Caco-2 (cell line): ENCODE measurements at regions not wholly inside any gene's neighbourhood (a gene's known extent, or its start where the extent isn't known, plus 50 kb on each side); places are given as distances from the start of the nearest gene placed in this dataset.

Experiments used
- BruUV-seq: library from RNA; stranded (reverse); fragments of 400-500 nt; replicated peaks from 2 replicates; lab custom pipeline; 2021; lab: Mats Ljungman, UMichigan
- CTCF ChIA-PET: fragments of 300-600 bp; sonication (Branson Sonifier 250); formaldehyde crosslinking; loops from one replicate; lab custom pipeline; 2022; ENCODE audit warnings: antibody characterized with exemption; lab: Charles Lee
- POLR2A ChIA-PET: fragments of 300-600 bp; sonication (Branson Sonifier 250); formaldehyde crosslinking; loops from one replicate; lab custom pipeline; 2022; ENCODE audit warnings: antibody characterized with exemption; lab: Charles Lee
- DNase-seq, 2 experiments: peaks; one replicate each; pipeline versions ENCODE4 v3.0.0 to v3.0.0-alpha.2; 2020 to 2022
- H3K27me3 ChIP-seq: replicated peaks from 2 replicates; pipeline ENCODE4 v1.6.0; 2011; ENCODE audit warnings: low read length; ENCODE audit not compliant: control insufficient read depth, insufficient read depth
- H3K36me3 ChIP-seq: 2 replicates; pipeline ENCODE4 v1.5.1; 2011; ENCODE audit warnings: low read length; ENCODE audit not compliant: control insufficient read depth, insufficient read depth
- H3K4me1 ChIP-seq: fragments of 250-450 bp; sonication (Bioruptor Pico); 2 replicates; pipeline ENCODE4 v1.5.1; 2020; ENCODE audit warnings: mild to moderate bottlenecking
- H3K4me3 ChIP-seq: 2 replicates; pipeline ENCODE4 v1.5.1; 2011; ENCODE audit warnings: low read depth, mild to moderate bottlenecking, control low read depth, low read length
- H3K9me3 ChIP-seq: fragments of 250-450 bp; sonication (Bioruptor Pico); 2 replicates; pipeline ENCODE4 v1.5.1; 2020; ENCODE audit warnings: mild to moderate bottlenecking, moderate library complexity
- H3K27ac Mint-ChIP-seq: one replicate; pipeline ENCODE4 v1.8.0; 2022; ENCODE audit warnings: mixed read lengths; ENCODE audit not compliant: unreplicated experiment
- H3K27me3 Mint-ChIP-seq: one replicate; pipeline ENCODE4 v1.8.0; 2022; ENCODE audit warnings: mixed read lengths; ENCODE audit not compliant: insufficient read depth, unreplicated experiment
- H3K36me3 Mint-ChIP-seq: one replicate; pipeline ENCODE4 v1.8.0; 2022; ENCODE audit warnings: mild to moderate bottlenecking, mixed read lengths; ENCODE audit not compliant: insufficient read depth, unreplicated experiment
- H3K4me1 Mint-ChIP-seq: one replicate; pipeline ENCODE4 v1.8.0; 2022; ENCODE audit warnings: low read depth, mixed read lengths; ENCODE audit not compliant: unreplicated experiment
- H3K4me3 Mint-ChIP-seq: one replicate; pipeline ENCODE4 v1.8.0; 2022; ENCODE audit warnings: mild to moderate bottlenecking, moderate library complexity, mixed read lengths; ENCODE audit not compliant: unreplicated experiment
- H3K9me3 Mint-ChIP-seq: one replicate; pipeline ENCODE4 v1.8.0; 2022; ENCODE audit warnings: mixed read lengths; ENCODE audit not compliant: unreplicated experiment
- intact Hi-C: fragments of 100-400 bp; cut with micrococcal nuclease; formaldehyde crosslinking; loops from one replicate; pipeline ENCODE4 v1.10.0; 2022; ENCODE audit not compliant: unreplicated experiment
- TF ChIP-seq, protein P1 (sequence below), 2 experiments: fragments of 200-600 bp in 1 of 2; IDR thresholded peaks; 1 replicate in 1 of 2; 2 replicates in 1 of 2; pipeline versions ENCODE4 v1.5.1 to v1.8.0; 2011 to 2022; ENCODE audit warnings: antibody characterized with exemption in 1 of 2, control low read depth in 1 of 2, inconsistent platforms in 1 of 2, low read depth in 1 of 2, low read length in 1 of 2, mild to moderate bottlenecking in 1 of 2, moderate library complexity in 1 of 2; ENCODE audit not compliant: insufficient read depth in 1 of 2, severe bottlenecking in 1 of 2, unreplicated experiment in 1 of 2

DNA sequence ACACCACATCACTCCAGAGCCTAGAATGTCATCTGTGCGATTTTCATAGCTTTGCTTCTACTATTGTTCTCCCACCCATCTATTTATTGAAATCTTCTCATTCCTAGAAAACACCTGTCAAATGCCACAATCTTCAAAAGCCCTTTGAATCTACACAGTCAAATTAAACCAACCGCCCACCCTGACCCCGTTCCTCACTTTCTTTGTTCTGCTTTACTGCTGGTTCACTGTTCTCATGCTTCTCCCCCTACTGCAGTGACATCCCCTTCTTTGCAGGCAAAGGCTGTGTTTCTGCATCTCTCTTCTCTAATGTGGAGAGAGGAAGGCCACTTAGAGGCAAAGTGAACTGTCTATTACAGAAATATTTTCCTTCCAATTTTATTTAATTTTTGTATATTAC is 152.4 kb upstream of the NEBL start:
- ChIA-PET CTCF (no interaction called here), POLR2A (no interaction called here)
- H3K9me3 Mint-ChIP-seq: peaks cover 8% of the 10 kb centered on the region
- TF ChIP-seq, protein P1, sequence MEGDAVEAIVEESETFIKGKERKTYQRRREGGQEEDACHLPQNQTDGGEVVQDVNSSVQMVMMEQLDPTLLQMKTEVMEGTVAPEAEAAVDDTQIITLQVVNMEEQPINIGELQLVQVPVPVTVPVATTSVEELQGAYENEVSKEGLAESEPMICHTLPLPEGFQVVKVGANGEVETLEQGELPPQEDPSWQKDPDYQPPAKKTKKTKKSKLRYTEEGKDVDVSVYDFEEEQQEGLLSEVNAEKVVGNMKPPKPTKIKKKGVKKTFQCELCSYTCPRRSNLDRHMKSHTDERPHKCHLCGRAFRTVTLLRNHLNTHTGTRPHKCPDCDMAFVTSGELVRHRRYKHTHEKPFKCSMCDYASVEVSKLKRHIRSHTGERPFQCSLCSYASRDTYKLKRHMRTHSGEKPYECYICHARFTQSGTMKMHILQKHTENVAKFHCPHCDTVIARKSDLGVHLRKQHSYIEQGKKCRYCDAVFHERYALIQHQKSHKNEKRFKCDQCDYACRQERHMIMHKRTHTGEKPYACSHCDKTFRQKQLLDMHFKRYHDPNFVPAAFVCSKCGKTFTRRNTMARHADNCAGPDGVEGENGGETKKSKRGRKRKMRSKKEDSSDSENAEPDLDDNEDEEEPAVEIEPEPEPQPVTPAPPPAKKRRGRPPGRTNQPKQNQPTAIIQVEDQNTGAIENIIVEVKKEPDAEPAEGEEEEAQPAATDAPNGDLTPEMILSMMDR (IDR thresholded peaks at IDR 0.05; ENCODE audit: insufficient read depth in 1 of 2, low read depth in 1 of 2, low read length in 1 of 2, severe bottlenecking in 1 of 2, unreplicated experiment in 1 of 2): no peak
- no peak overlapping the region for H3K4me3 Mint-ChIP-seq
- Histone ChIP-seq H3K27me3 (no peaks in the 10 kb centered on the region), H3K9me3 (no peaks in the 10 kb centered on the region; the same call in 1 of the 2 replicates), H3K4me3 (no peak overlapping the region), H3K4me1 (no peaks in the 10 kb centered on the region), H3K36me3 (no peaks in the 10 kb centered on the region)
- no peak overlapping the region for H3K27ac Mint-ChIP-seq
- intact Hi-C loops: no loop called here
- no peaks in the 10 kb centered on the region for H3K4me1 Mint-ChIP-seq
- H3K36me3 Mint-ChIP-seq: no peaks in the 10 kb centered on the region
- no peak for DNase-seq
- BruUV-seq: no TSS peak
- no peaks in the 10 kb centered on the region for H3K27me3 Mint-ChIP-seq

DNA sequence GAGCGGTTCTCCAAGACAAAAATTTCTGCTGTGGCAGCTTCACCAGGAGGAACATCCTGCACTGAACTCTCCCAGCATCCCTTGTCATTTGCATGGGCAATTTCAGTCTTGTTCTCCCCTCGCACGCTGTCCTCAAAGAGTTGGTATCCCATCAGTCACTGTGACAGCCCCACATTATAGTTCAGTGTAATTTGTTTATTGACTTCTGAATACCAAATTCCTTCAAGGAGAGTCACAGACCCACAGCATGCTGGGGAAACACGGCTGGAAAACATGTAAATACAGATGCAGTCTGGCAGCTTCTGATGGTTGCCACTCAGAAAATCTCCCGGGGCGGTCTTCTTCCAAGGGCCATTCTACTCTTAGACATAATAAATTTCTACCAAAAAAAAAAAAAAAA is 151.0 kb upstream of the NEBL start:
- no peaks in the 10 kb centered on the region for H3K4me1 Mint-ChIP-seq
- no peaks in the 10 kb centered on the region for H3K27me3 Mint-ChIP-seq
- no peak for DNase-seq
- Histone ChIP-seq H3K4me3 (no peak overlapping the region), H3K9me3 (no peaks in the 10 kb centered on the region; the same call in 1 of the 2 replicates), H3K27me3 (no peaks in the 10 kb centered on the region), H3K4me1 (no peaks in the 10 kb centered on the region), H3K36me3 (no peaks in the 10 kb centered on the region)
- TF ChIP-seq, protein P1 (IDR thresholded peaks at IDR 0.05; ENCODE audit: insufficient read depth in 1 of 2, low read depth in 1 of 2, low read length in 1 of 2, severe bottlenecking in 1 of 2, unreplicated experiment in 1 of 2): no peak
- H3K4me3 Mint-ChIP-seq: no peak overlapping the region
- H3K36me3 Mint-ChIP-seq: no peaks in the 10 kb centered on the region
- intact Hi-C loops: no loop called here
- ChIA-PET POLR2A (no interaction called here), CTCF (no interaction called here)
- no peak overlapping the region for H3K27ac Mint-ChIP-seq
- H3K9me3 Mint-ChIP-seq: peaks cover 8% of the 10 kb centered on the region
- no TSS peak for BruUV-seq

GRCh38 chr10:21047511-21047910 is 150.4 kb upstream of the NEBL start:
- no peak overlapping the region for H3K4me3 ChIP-seq
- no peaks in the 10 kb centered on the region for H3K36me3 ChIP-seq
- no peaks in the 10 kb centered on the region for H3K36me3 Mint-ChIP-seq
- H3K27ac Mint-ChIP-seq: no peak overlapping the region
- ChIA-PET CTCF (no interaction called here), POLR2A (no interaction called here)
- no peak for DNase-seq
- H3K9me3 ChIP-seq: no peaks in the 10 kb centered on the region; the same call in 1 of the 2 replicates
- TF ChIP-seq, protein P1 (IDR thresholded peaks at IDR 0.05; ENCODE audit: insufficient read depth in 1 of 2, low read depth in 1 of 2, low read length in 1 of 2, severe bottlenecking in 1 of 2, unreplicated experiment in 1 of 2): no peak
- no peaks in the 10 kb centered on the region for H3K4me1 ChIP-seq
- BruUV-seq: no TSS peak
- intact Hi-C loops: no loop called here
- no peaks in the 10 kb centered on the region for H3K27me3 ChIP-seq
- H3K9me3 Mint-ChIP-seq: peaks cover 11% of the 10 kb centered on the region
- H3K27me3 Mint-ChIP-seq: no peaks in the 10 kb centered on the region
- no peak overlapping the region for H3K4me3 Mint-ChIP-seq
- H3K4me1 Mint-ChIP-seq: no peaks in the 10 kb centered on the region
